Pancreas (tissue), 10 donors: ENCODE measurements at regions not wholly inside any gene's neighbourhood (a gene's known extent, or its start where the extent isn't known, plus 50 kb on each side); places are given as distances from the start of the nearest gene placed in this dataset.

Experiments
- ATAC-seq, 4 donors: fragments of 200-7000 bp; cut with Tn5 transposase; one replicate each; pipeline versions ENCODE4 v1.8.0 to v1.9.1; 2020; ENCODE audit warnings: mild to moderate bottlenecking in 4 of 4, moderate library complexity in 4 of 4
- DNase-seq, 6 donors: peaks; one replicate each; pipeline ENCODE4 v3.0.0-alpha.2; 2020
- FAIRE-seq: peaks from 2 replicates; lab custom pipeline; 2012; peaks lifted over from hg19 to GRCh38; lab: Jason Lieb, UNC
- H3K27ac ChIP-seq, 4 donors: fragments of 200-600 bp; sonication (generic); 1 replicate in 3 of 4; 2 replicates in 1 of 4; pipeline versions ENCODE4 v1.5.0 to v1.8.0; 2020
- H3K27me3 ChIP-seq, 4 donors: fragments of 200-600 bp; one replicate each; pipeline ENCODE4 v1.8.0; 2021
- H3K36me3 ChIP-seq, 3 donors: fragments of 200-600 bp; sonication (generic) in 1 of 3; one replicate each; pipeline versions ENCODE4 v1.5.0 to v1.8.0; 2020 to 2021
- H3K4me1 ChIP-seq, 3 donors: fragments of 200-600 bp; one replicate each; pipeline ENCODE4 v1.8.0; 2021
- H3K4me3 ChIP-seq, 4 donors: fragments of 200-600 bp; sonication (generic) in 2 of 4; one replicate each; pipeline versions ENCODE4 v1.5.0 to v1.8.0; 2020 to 2021
- H3K9me3 ChIP-seq, 4 donors: fragments of 200-600 bp; one replicate each; pipeline ENCODE4 v1.8.0; 2021
- CTCF ChIP-seq, 4 donors: fragments of 200-600 bp; sonication (generic) in 3 of 4; IDR thresholded peaks; one replicate each; pipeline versions ENCODE4 v1.5.0 to v1.8.0; 2021; ENCODE audit warnings: antibody characterized with exemption in 4 of 4
- WGBS, 2 donors: extraction: QIAGEN DNeasy Blood & Tissue Kit; methylation state at CpG; one replicate each; pipeline ENCODE4 v1.1.7; 2013; 5-methylcytosine and 5-hydroxymethylcytosine counted together
- intact Hi-C, 3 donors: fragments of 100-400 bp; cut with DNase I; formaldehyde crosslinking; loops; one replicate each; pipeline versions ENCODE4 v1.11.1 to v1.14.2; 2022
- donor health status: healthy with polysubstance abuse.
- donor health status: DM: no; HTN: no; CAD: no; lungs with moderate emphysema.
- donor health status: DM: no; HTN: no; CAD: no.
- donor health status: control.
- donor health status: control.
- donor health status: Bipolar disorder and iron deficiency.
- donor health status: DM: yes; HTN: yes; CAD: no.
- donor health status: DM: no; HTN: no; CAD: no.
- donor health status: DM: no; HTN: no; CAD: no.
- donor health status: DM: yes; HTN: yes; CAD: no.

GRCh38 chr1:232550007-232550406 lies 79.9 kb downstream of the SIPA1L2 start:
- intact Hi-C loops = no loop called here
- Histone ChIP-seq H3K9me3 (no peaks in the 10 kb centered on the region), H3K36me3 (no peaks in the 10 kb centered on the region), H3K4me3 (no peak overlapping the region), H3K27me3 (no peaks in the 10 kb centered on the region), H3K27ac (no peak overlapping the region), H3K4me1 (peaks cover 0 to 14% (median 0%) of the 10 kb centered on the region in 3 donors)
- FAIRE-seq (no peak), DNase-seq (no peak), ATAC-seq (no peak)
- TF ChIP-seq CTCF (IDR thresholded peaks at IDR 0.05) = no peak
- WGBS, 2 donors = 43% methylated on average over 2 of the region's 2 CpGs

GRCh38 chr1:232548691-232549090 lies 81.2 kb downstream of the SIPA1L2 start:
- H3K27ac ChIP-seq = no peak overlapping the region
- H3K27me3 ChIP-seq = no peaks in the 10 kb centered on the region
- ATAC-seq (no peak), DNase-seq (no peak), FAIRE-seq (no peak)
- no peaks in the 10 kb centered on the region for H3K36me3 ChIP-seq
- 90 to 93% methylated on average over 5 of the region's 5 CpGs for WGBS, 2 donors
- peaks cover 0 to 4% (median 0%) of the 10 kb centered on the region in 3 donors for H3K4me1 ChIP-seq
- no peaks in the 10 kb centered on the region for H3K9me3 ChIP-seq
- intact Hi-C loops = no loop called here
- H3K4me3 ChIP-seq = no peak overlapping the region
- TF ChIP-seq CTCF (IDR thresholded peaks at IDR 0.05) = no peak

GRCh38 chr1:232547938-232548484 lies 81.9 kb downstream of the SIPA1L2 start:
- Histone ChIP-seq H3K4me3 (no peak overlapping the region), H3K9me3 (no peaks in the 10 kb centered on the region), H3K27ac (no peak overlapping the region), H3K4me1 (no peaks in the 10 kb centered on the region), H3K36me3 (no peaks in the 10 kb centered on the region), H3K27me3 (no peaks in the 10 kb centered on the region)
- intact Hi-C loops = no loop called here
- 74 to 78% methylated on average over 2 of the region's 2 CpGs for WGBS, 2 donors
- no peak for TF ChIP-seq CTCF (IDR thresholded peaks at IDR 0.05)
- DNase-seq (no peak), FAIRE-seq (no peak), ATAC-seq (peak in 1 of 4 donors; percentile 21)

- no peaks in the 10 kb centered on the region for H3K4me1 ChIP-seq
- H3K36me3 ChIP-seq = no peaks in the 10 kb centered on the region
- no peak for ATAC-seq
- intact Hi-C loops = no loop called here
- no peak overlapping the region for H3K4me3 ChIP-seq
- no peak for TF ChIP-seq CTCF (IDR thresholded peaks at IDR 0.05)
- no peak for FAIRE-seq
- H3K9me3 ChIP-seq = no peaks in the 10 kb centered on the region
- WGBS, 2 donors = 84 to 89% methylated on average over 13 of the region's 13 CpGs
- no peak overlapping the region for H3K27ac ChIP-seq
- no peak for DNase-seq
- H3K27me3 ChIP-seq = no peaks in the 10 kb centered on the region
Measured at GRCh38 chr1:232542633-232543593, 87.0 kb downstream of the SIPA1L2 start.

GRCh38 chr1:232538943-232539302 lies 91.0 kb downstream of the SIPA1L2 start:
- intact Hi-C loops = no loop called here
- no peak for TF ChIP-seq CTCF (IDR thresholded peaks at IDR 0.05)
- DNase-seq = no peak
- Histone ChIP-seq H3K27ac (no peak overlapping the region), H3K4me1 (no peaks in the 10 kb centered on the region), H3K36me3 (no peaks in the 10 kb centered on the region), H3K4me3 (no peak overlapping the region), H3K9me3 (no peaks in the 10 kb centered on the region), H3K27me3 (no peaks in the 10 kb centered on the region)
- 81% methylated on average over 5 of the region's 5 CpGs for WGBS, 2 donors
- FAIRE-seq = no peak
- peak in 2 of 4 donors; percentile 15 to 56 for ATAC-seq
